HuH-7 (cell line): ENCODE measurements at regions not wholly inside any gene's neighbourhood (a gene's known extent, or its start where the extent isn't known, plus 50 kb on each side); places are given as distances from the start of the nearest gene placed in this dataset.

Experiments used
- DNase-seq: peaks from one replicate; pipeline ENCODE4 v3.0.0; 2011; ENCODE audit warnings: low spot score

DNA sequence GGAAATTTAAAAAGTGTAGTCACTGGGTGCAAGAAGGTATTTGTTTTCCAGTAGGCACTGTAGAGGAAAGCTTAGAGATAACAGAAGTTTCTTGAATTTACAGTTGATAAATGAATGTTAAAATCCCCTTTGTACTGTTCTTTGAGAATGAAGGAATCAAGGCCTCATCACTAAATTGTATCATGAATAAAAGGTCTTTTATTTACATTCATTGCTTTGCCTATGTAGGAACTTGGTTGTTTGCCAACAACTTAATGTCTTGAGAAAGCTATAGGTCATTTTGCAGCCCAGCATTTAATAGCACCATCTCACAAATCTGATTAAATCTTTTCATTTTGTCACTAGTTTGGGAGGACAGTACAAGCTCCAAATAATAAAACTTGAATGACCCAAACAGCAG is 213.9 kb upstream of the ITGA4 start:
- no peak for DNase-seq

GRCh38 chr2:181250691-181251090 is 206.5 kb upstream of the ITGA4 start:
- DNase-seq, result no peak

- no peak for DNase-seq
Measured at GRCh38 chr2:181252262-181253148, 204.7 kb upstream of the ITGA4 start.

DNA sequence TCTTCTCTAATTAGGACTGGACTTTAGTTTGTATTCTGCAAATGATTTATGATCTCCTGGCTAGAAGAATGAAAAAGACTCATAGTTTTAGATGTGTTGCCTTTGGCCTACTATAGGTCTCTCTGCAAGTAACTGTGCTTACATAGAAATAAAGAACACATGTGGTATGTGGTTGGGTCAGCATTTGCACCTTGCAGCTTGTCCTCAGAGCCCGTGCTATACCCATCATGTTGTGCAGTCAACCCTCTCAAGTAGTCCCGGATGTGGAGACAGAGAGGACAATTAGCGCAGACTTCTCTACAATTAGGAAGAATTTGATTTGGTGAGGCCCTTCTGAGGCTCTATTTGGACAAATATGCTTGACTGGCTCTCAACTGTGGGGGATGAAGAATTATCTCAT is 203.7 kb upstream of the ITGA4 start:
- DNase-seq, result no peak

DNA sequence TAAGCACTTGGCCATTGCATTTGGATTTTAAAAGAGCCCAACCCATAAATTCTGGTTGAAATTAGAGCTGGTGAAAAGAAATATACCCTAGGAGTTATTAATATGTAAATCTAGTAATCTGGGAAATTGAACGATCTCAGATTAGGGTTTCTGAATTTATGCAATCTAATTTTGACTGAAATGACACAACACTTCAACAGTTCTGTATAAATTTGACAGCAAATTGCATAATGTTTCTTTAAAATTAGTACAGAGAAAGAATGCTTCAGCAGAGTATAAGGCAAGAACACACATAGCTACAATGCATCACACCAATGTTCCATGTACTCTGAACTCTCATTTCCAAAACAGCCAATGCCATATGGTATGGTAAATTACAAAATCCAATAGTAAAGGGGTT is 201.5 kb upstream of the ITGA4 start:
- no peak for DNase-seq

GRCh38 chr2:181258720-181259119 is 198.5 kb upstream of the ITGA4 start:
- no peak for DNase-seq

- no peak for DNase-seq
Measured at GRCh38 chr2:181262782-181263181, 194.4 kb upstream of the ITGA4 start.

GRCh38 chr2:181264001-181264400 is 193.2 kb upstream of the ITGA4 start:
- DNase-seq, result no peak

DNA sequence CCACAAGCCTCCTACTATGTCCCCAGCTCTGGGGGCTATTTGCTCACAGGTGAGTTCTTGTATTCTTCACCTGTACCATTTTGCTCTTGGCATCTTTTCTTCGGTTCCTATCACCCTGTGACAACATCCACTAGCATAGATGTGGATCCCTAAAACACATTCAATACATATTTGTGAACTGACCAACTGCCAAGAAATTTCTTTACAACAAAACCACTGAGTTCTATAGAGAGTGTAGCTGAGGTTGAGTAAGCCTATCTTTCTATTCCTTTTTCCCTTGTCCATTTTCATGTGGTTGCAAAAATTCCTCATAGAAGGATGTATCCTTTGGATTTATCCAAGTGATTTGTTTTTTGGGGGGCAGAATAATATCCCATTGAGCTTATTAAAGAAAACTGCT is 192.7 kb upstream of the ITGA4 start:
- no peak for DNase-seq

- no peak for DNase-seq
Measured at GRCh38 chr2:181266614-181267013, 190.6 kb upstream of the ITGA4 start.

GRCh38 chr2:181268174-181268867 is 188.9 kb upstream of the ITGA4 start:
- DNase-seq, result no peak

GRCh38 chr2:181273986-181274385 is 183.2 kb upstream of the ITGA4 start:
- DNase-seq, result no peak

- DNase-seq, result no peak
Measured at GRCh38 chr2:181275643-181276070, 181.5 kb upstream of the ITGA4 start.

- DNase-seq, result no peak
Measured at GRCh38 chr2:181281206-181281832, 175.9 kb upstream of the ITGA4 start.

- DNase-seq, result no peak
Measured at GRCh38 chr2:181285116-181285515, 172.1 kb upstream of the ITGA4 start.

DNA sequence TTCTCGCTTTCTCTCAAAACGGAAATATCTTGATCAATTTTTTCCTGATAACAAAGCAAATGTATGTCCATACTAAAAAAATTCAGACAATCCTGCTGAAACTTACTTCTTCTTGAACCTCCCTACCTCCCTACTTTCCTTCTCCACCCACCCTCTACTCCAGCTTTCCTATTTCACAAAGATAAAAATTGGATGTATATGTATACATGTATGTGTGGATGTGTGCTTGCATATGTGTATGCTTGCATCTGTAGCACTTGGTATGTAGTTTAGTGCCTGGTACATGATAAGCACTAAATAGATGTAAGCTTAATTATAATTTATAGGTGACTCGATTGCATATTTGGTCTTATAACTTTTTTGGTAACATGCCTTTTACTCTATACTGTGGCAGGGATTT is 167.5 kb upstream of the ITGA4 start:
- DNase-seq, result no peak

GRCh38 chr2:181290182-181290581 is 167.0 kb upstream of the ITGA4 start:
- no peak for DNase-seq

- DNase-seq, result no peak
Measured at GRCh38 chr2:181294979-181295378, 162.2 kb upstream of the ITGA4 start.

DNA sequence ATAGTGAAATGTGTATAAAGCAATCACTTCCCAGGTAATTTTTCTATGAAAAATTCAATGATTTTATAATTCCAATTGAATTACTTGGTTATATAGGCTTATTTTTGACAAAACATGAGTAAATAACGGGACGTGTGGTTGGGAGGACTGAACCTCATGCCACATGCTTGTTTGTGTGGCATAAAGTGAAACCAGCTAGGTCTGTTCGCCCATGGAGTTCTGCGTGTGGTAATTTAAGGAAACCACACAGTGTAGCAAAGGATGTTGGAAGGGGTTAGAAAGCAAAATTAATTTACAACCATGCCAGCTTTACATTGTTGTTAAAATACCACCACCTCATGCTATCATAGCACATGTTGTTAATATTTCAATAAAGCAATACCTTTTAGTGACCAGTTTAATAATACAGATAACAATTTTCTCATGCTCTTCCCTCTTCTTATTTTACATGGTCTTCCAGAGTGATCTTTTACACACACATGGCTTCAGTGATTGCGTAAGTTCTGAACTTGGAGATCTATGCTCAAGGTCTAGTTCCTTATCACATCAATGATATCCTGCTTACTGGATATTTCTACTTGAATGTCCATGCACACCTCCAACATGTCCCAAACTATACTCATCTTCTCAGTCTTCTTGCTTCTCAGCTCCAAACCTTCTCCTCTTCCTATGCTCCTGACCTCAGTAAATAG is 156.4 kb upstream of the ITGA4 start:
- no peak for DNase-seq

GRCh38 chr2:181304011-181304844 is 153.0 kb upstream of the ITGA4 start:
- no peak for DNase-seq

- peak; percentile 37 for DNase-seq
Measured at GRCh38 chr2:181305301-181306123, 151.7 kb upstream of the ITGA4 start.
